Activated CD8-positive, alpha-beta memory T cell treated with anti-CD3 and anti-CD28 coated beads for 36 hours (primary cell): ENCODE measurements at regions not wholly inside any gene's neighbourhood (a gene's known extent, or its start where the extent isn't known, plus 50 kb on each side); places are given as distances from the start of the nearest gene placed in this dataset.

Experiments used
- CTCF ChIA-PET: fragments of 350-600 bp; sonication (Branson Sonifier 250); formaldehyde crosslinking; loops from one replicate; lab custom pipeline; 2021; ENCODE audit warnings: antibody characterized with exemption; lab: Charles Lee
- POLR2A ChIA-PET: fragments of 350-600 bp; sonication (Branson Sonifier 250); formaldehyde crosslinking; loops from one replicate; lab custom pipeline; 2021; ENCODE audit warnings: antibody characterized with exemption; lab: Charles Lee

GRCh38 chr6:130740308-130740707 lies 86.9 kb upstream of the SMLR1 start:
- POLR2A ChIA-PET = no interaction called here
- CTCF ChIA-PET = no interaction called here

GRCh38 chr6:130742131-130742681 lies 85.0 kb upstream of the SMLR1 start:
- POLR2A ChIA-PET = no interaction called here
- CTCF ChIA-PET = interaction anchor here (1.6 kb wide), 1 partner anchor 12 kb away, joined by 3 read pairs; no protein-coding TSS in a partner anchor

- POLR2A ChIA-PET = no interaction called here
- CTCF ChIA-PET = interaction anchor here (1.6 kb wide), 1 partner anchor 11 kb away, joined by 3 read pairs; no protein-coding TSS in a partner anchor
Observed at GRCh38 chr6:130743175-130743574, 84.0 kb upstream of the SMLR1 start.

GRCh38 chr6:130744576-130745366 lies 82.4 kb upstream of the SMLR1 start:
- ChIA-PET CTCF (no interaction called here), POLR2A (no interaction called here)

DNA sequence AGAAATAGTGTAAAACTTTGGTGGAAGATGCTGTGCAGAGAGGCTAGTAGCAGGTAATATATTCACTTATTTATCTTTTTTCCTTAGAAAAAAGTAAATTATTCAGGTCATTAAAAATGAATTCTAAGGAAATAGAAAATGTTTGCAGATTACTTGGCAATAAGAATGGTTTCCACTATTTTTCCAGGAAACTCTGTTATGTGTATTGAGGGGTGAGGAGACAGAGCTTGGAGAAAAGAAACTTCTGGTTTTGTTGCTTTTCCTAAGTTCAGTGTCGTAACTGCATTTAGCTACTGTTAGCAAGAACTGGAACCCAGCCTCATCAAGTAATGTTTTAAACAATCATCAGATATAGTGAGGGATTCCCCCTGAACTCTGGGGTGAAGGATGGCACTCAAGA lies 79.2 kb upstream of the SMLR1 start:
- ChIA-PET CTCF (no interaction called here), POLR2A (no interaction called here)

- POLR2A ChIA-PET = no interaction called here
- CTCF ChIA-PET = interaction anchor here (0.5 kb wide), 1 partner anchor 1074 kb away, joined by 3 read pairs; no protein-coding TSS in a partner anchor
Observed at GRCh38 chr6:130749402-130749801, 77.8 kb upstream of the SMLR1 start.

- ChIA-PET CTCF (no interaction called here), POLR2A (no interaction called here)
Observed at GRCh38 chr6:130752267-130752666, 74.9 kb upstream of the SMLR1 start.

- POLR2A ChIA-PET = no interaction called here
- CTCF ChIA-PET = interaction anchor here (0.7 to 1.2 kb wide), 2 partner anchors 12 to 1730 kb away, joined by 3 read pairs; no protein-coding TSS in a partner anchor
Observed at GRCh38 chr6:130754786-130755367, 72.3 kb upstream of the SMLR1 start.

GRCh38 chr6:130755368-130756034 lies 71.7 kb upstream of the SMLR1 start:
- ChIA-PET CTCF (no interaction called here), POLR2A (no interaction called here)

DNA sequence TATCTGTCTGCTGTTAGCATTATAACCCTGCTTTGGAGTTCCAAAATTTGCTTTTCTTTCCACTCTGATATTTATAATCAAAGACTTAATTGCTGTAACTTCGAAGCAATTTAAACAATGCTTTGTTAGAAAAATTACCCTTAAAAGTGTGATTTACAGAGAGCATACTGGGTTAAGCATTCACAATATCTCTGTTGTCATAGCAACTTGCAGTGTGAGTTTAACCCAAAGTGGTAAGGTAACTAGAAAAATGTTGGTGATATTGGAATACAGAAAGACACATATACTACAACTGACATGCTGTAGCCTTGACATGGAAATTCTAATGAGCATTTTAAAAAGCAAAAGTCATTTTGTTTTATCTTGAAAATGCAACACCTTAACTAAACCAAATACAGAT lies 70.4 kb upstream of the SMLR1 start:
- ChIA-PET CTCF (no interaction called here), POLR2A (no interaction called here)

- CTCF ChIA-PET = no interaction called here
- POLR2A ChIA-PET = no interaction called here
Observed at GRCh38 chr6:130758813-130759212, 68.4 kb upstream of the SMLR1 start.

DNA sequence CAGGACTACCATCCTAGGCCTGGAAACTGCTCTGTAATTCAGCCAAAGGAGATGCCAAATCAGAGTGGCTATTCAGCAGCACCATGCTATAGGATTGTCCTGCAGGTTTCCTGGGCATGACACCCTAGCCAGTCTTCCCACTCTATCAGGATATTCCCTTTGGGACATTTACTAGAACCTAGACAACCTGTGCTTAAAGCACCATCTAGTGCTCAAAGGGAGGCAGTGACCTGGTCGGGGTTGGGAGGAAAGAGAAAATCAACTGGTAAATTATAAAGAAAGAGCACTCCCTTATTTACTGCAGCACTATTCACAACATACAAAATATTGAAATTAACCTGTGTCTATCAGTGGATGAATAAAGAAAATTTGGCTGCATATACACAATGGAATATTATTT lies 67.2 kb upstream of the SMLR1 start:
- ChIA-PET POLR2A (no interaction called here), CTCF (no interaction called here)

DNA sequence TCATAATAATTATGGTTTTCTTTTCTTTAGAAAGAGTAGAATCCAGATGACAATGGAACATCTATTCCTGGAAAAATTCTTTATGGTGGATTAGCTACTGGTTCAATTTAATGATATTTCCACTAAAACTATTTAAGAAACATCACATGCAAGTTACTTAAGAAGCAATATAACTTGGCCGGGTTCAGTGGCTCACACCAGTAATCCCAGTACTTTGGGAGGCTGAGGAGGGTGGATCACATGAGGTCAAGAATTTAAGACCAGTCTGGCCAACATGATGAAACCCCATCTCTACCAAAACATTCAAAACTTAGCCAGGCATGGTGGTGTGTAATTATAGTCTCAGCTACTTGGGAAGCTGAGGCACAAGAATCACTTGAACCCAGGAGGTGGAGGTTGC lies 65.9 kb upstream of the SMLR1 start:
- ChIA-PET CTCF (interaction anchor here (0.5 kb wide), 1 partner anchor 15 kb away, joined by 4 read pairs; no protein-coding TSS in a partner anchor), POLR2A (no interaction called here)

GRCh38 chr6:130765181-130765727 lies 62.0 kb upstream of the SMLR1 start:
- ChIA-PET POLR2A (no interaction called here), CTCF (no interaction called here)

DNA sequence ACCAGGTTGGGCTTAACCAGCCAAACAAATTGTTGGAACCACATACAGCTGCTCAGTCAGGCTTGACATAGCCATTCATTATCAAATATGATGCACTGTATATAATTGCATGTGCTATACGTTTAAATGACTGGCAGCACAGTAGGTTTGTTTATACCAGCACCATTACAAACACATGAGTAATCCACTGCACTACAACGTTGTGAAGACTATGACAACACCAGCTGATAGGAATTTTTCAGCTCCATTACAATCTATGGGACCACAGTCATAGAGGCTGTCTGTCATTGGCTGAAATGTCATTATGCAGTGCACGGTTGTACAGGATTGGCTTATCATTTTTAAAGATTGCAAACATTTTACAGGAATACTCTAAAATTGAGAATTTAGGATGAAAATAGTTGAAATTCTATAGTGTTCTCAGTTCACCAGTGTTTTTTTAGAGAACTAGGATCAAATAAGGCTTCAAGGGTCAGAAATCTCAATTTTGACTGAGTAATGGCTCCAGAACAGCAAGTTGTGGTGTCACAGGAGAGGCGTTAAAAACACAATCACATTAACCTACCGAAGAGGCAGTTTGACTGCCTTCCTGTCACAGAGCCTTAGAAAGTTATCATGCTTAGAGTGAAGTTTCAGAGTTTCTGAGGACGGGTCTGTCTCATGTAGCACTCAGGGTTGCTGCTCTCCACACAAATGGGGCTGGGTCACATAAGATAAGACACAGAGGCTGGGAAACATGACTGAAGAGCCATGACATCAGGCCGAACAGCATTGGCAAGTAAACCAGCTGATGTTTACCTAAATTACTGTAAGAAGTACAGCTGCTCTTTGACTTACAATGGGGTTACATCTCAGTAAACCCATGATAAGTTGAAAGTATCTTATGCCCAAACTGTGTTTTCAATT lies 60.7 kb upstream of the SMLR1 start:
- ChIA-PET POLR2A (no interaction called here), CTCF (no interaction called here)

GRCh38 chr6:130769861-130770260 lies 57.3 kb upstream of the SMLR1 start:
- ChIA-PET CTCF (no interaction called here), POLR2A (no interaction called here)

DNA sequence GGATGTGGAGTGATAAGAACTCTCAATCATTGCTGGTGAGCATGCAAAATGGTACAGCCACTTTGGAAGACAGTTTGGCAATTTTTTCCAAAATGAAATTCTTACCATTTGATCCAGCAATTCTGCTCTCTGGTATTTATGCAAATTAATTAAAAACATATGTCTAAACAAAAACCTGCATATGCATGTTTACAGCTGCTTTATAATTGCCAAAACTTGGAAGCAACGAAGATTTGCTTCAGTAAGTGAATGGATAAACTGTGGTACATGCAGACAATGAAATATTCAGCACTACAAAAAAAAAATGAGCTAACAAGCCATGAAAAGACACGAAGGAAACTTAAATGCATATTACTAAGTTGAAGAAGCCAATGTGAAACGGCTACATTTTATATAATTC lies 55.5 kb upstream of the SMLR1 start:
- POLR2A ChIA-PET = no interaction called here
- CTCF ChIA-PET = no interaction called here

GRCh38 chr6:130773860-130774259 lies 53.3 kb upstream of the SMLR1 start:
- CTCF ChIA-PET = no interaction called here

GRCh38 chr6:130775411-130776012 lies 51.7 kb upstream of the SMLR1 start:
- POLR2A ChIA-PET = no interaction called here
- CTCF ChIA-PET = no interaction called here

More at GRCh38 chr6:130773860-130774259, 53.3 kb upstream of the SMLR1 start:
- POLR2A ChIA-PET = no interaction called here
